Spleen (tissue), 7 donors: ENCODE measurements at regions not wholly inside any gene's neighbourhood (a gene's known extent, or its start where the extent isn't known, plus 50 kb on each side); places are given as distances from the start of the nearest gene placed in this dataset.

Experiments
- CTCF ChIP-seq, 11 experiments: fragments of 200-600 bp in 7 of 11; fragments of 450-650 bp in 4 of 11; sonication (generic) in 4 of 11; IDR thresholded peaks in 8 of 11; conservative IDR thresholded peaks in 3 of 11; 1 replicate in 7 of 11; 2 replicates in 4 of 11; pipeline versions ENCODE4 v1.4.0 to v1.8.0; 2016 to 2021; ENCODE audit warnings: antibody characterized with exemption in 11 of 11, inconsistent platforms in 4 of 11, mild to moderate bottlenecking in 1 of 11
- POLR2A ChIP-seq, 3 donors: fragments of 450-650 bp; IDR thresholded peaks; one replicate each; pipeline ENCODE4 v1.5.1; 2017; ENCODE audit warnings: antibody characterized with exemption in 3 of 3, mild to moderate bottlenecking in 1 of 3
- POLR2AphosphoS5 ChIP-seq, 3 donors: sonication (generic); formaldehyde crosslinking; IDR thresholded peaks; one replicate each; pipeline ENCODE4 v1.5.1; 2017; ENCODE audit warnings: antibody characterized with exemption in 3 of 3
- donor health status: DM: no; HTN: no; CAD: no; lungs with moderate emphysema.
- donor health status: DM: no; HTN: no; CAD: no.
- donor health status: DM: no; HTN: no; CAD: no.

DNA sequence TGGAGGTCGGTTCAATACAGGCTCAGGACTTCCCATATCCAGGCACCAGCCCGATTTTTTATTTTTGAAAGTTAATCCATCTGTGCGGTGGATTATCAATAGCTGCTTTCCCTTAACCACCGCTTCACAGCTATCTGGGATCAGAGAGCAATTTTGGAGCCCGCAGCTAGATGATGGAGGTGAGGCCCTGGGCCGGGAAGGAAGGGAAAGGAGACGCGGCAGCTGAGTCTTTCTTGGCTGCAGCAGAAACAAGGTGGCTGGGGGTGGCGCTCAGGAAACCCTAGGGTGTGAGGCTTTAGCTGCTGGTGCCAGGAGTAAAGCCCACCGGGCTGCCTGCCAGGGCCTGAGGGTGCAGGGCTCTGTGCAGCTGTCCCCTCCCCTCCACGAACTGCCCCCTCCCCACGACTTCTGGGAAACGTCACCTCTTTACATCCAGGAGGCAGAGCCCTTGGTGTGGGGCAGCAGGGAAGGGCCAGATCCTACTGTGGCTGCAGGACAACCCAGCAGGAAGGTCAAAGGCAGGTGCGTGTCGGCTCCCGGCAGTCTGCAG, 307.0 kb downstream of the ZNF536 start:
- no peak for TF ChIP-seq CTCF (IDR thresholded peaks at IDR 0.05 in 8 of 11, conservative IDR thresholded peaks at IDR 0.05 in 3 of 11)
- no peak for TF ChIP-seq POLR2A (IDR thresholded peaks at IDR 0.05)
- no peak for TF ChIP-seq POLR2AphosphoS5 (IDR thresholded peaks at IDR 0.05)
